ENCODE measurements at regions not wholly inside any gene's neighbourhood (a gene's known extent, or its start where the extent isn't known, plus 50 kb on each side); places are given as distances from the start of the nearest gene placed in this dataset.

DNA sequence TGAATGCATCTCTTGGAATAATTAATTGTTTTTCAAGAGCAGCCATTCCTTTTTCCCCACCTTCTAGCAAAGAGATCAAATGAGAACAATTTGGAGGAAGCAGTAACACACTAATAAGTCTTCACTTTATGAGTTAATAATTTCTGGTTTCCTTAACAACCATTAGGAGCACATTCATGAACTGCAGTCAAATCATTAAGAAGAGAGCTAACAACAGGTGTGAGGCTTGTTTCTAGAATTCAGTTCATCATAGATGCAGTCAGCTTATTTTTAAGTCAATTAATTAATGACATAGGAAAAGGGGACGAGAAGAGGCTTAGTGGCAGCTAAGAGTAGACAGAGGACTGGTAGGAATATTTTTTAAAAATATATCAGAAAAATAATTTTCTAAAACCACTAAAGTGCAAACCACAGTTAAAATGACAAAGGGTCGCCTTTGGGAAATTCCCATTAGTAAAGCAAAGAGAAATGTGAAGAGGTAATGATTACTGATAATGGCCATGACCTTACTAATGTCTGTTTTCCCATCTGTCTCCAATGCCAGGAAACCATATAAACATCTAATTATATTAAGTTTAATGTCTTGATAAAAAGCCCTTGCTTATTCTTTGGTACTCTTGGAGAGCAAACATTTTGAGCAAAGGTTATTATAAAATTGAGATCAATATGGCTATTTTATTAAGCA is 184.2 kb downstream of the KCNJ2 start:
- Histone ChIP-seq H3K9ac (ENCODE audit: low read length) (no peak overlapping the region), H3K4me3 (ENCODE audit: low read depth, low read length, poor library complexity, severe bottlenecking) (no peak overlapping the region), H3K9me2 (ENCODE audit: low read depth, low read length) (no peaks in the 10 kb centered on the region), H3K9me3 (ENCODE audit: low read length) (no peaks in the 10 kb centered on the region), H4K20me1 (ENCODE audit: insufficient read depth, low read length) (no peaks in the 10 kb centered on the region), H3K79me2 (ENCODE audit: insufficient read depth, low read length) (no peaks in the 10 kb centered on the region), H2AFZ (ENCODE audit: low read length) (no peak overlapping the region), H3K4me1 (ENCODE audit: insufficient read depth, low read length, severe bottlenecking) (no peaks in the 10 kb centered on the region), H3K4me2 (ENCODE audit: low read length) (no peak overlapping the region), H3F3A (ENCODE audit: insufficient read depth, low read length) (no peaks in the 10 kb centered on the region), H3K27ac (ENCODE audit: low read depth, low read length, poor library complexity, severe bottlenecking) (no peak overlapping the region), H3K27me3 (ENCODE audit: insufficient read depth, low read length) (no peaks in the 10 kb centered on the region), H3K36me3 (ENCODE audit: insufficient read depth, low read length) (no peaks in the 10 kb centered on the region)
- TF ChIP-seq, protein P1, sequence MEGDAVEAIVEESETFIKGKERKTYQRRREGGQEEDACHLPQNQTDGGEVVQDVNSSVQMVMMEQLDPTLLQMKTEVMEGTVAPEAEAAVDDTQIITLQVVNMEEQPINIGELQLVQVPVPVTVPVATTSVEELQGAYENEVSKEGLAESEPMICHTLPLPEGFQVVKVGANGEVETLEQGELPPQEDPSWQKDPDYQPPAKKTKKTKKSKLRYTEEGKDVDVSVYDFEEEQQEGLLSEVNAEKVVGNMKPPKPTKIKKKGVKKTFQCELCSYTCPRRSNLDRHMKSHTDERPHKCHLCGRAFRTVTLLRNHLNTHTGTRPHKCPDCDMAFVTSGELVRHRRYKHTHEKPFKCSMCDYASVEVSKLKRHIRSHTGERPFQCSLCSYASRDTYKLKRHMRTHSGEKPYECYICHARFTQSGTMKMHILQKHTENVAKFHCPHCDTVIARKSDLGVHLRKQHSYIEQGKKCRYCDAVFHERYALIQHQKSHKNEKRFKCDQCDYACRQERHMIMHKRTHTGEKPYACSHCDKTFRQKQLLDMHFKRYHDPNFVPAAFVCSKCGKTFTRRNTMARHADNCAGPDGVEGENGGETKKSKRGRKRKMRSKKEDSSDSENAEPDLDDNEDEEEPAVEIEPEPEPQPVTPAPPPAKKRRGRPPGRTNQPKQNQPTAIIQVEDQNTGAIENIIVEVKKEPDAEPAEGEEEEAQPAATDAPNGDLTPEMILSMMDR (IDR thresholded peaks at IDR 0.05; ENCODE audit: low read length): no peak
- no peak for TF ChIP-seq EZH2 (IDR thresholded peaks at IDR 0.05; ENCODE audit: borderline replicate concordance, low read length)

DNA sequence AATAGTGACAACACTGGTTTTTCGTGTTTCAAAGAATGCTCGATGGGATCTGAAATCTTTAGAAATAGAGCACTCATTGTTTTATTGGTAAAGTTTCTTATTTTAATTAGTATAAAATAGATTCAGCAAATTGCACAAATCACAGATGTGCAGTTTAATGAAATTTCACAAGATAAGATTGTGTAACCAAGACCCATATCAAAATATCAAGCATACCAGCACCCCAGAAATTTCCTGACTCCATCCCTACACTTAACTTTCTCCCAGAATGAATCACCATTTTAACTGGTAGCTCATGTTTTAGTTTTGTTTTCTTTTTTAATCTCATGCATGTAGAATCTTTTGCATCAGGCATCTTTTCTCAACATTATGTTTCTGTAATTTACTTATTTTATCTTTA is 185.9 kb downstream of the KCNJ2 start:
- H3K27me3 ChIP-seq (ENCODE audit: insufficient read depth, low read length): no peaks in the 10 kb centered on the region
- H3K79me2 ChIP-seq (ENCODE audit: insufficient read depth, low read length): no peaks in the 10 kb centered on the region
- TF ChIP-seq, protein P1 (IDR thresholded peaks at IDR 0.05; ENCODE audit: low read length): no peak
- TF ChIP-seq EZH2 (IDR thresholded peaks at IDR 0.05; ENCODE audit: borderline replicate concordance, low read length): no peak
- no peaks in the 10 kb centered on the region for H3F3A ChIP-seq (ENCODE audit: insufficient read depth, low read length)
- H3K4me2 ChIP-seq (ENCODE audit: low read length): no peak overlapping the region
- no peaks in the 10 kb centered on the region for H4K20me1 ChIP-seq (ENCODE audit: insufficient read depth, low read length)
- no peak overlapping the region for H2AFZ ChIP-seq (ENCODE audit: low read length)
- no peak overlapping the region for H3K9ac ChIP-seq (ENCODE audit: low read length)
- H3K27ac ChIP-seq (ENCODE audit: low read depth, low read length, poor library complexity, severe bottlenecking): no peak overlapping the region
- no peaks in the 10 kb centered on the region for H3K9me3 ChIP-seq (ENCODE audit: low read length)
- no peaks in the 10 kb centered on the region for H3K9me2 ChIP-seq (ENCODE audit: low read depth, low read length)
- no peak overlapping the region for H3K4me3 ChIP-seq (ENCODE audit: low read depth, low read length, poor library complexity, severe bottlenecking)
- no peaks in the 10 kb centered on the region for H3K4me1 ChIP-seq (ENCODE audit: insufficient read depth, low read length, severe bottlenecking)
- no peaks in the 10 kb centered on the region for H3K36me3 ChIP-seq (ENCODE audit: insufficient read depth, low read length)

DNA sequence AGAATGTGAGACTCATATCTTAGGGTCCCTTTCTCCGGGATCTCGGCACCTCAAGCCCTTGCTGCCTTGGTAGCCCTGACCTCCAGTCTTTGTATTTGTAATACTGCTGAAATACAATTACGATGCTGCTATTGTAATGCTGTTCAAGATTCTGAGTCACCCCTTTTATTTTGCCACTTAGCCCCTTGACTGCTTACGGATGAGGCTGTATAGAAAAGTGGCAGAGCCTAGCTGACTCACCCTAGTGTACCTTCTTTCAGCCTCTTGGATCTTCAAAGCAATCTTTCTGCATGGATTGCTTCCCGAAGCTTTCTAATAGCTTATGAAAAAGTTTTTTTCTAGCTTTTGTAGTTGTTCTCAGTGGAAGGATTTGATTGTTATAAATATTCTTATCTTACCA is 187.9 kb downstream of the KCNJ2 start:
- H3K4me2 ChIP-seq (ENCODE audit: low read length): no peak overlapping the region
- TF ChIP-seq, protein P1 (IDR thresholded peaks at IDR 0.05; ENCODE audit: low read length): no peak
- TF ChIP-seq EZH2 (IDR thresholded peaks at IDR 0.05; ENCODE audit: borderline replicate concordance, low read length): no peak
- no peak overlapping the region for H2AFZ ChIP-seq (ENCODE audit: low read length)
- no peaks in the 10 kb centered on the region for H3K36me3 ChIP-seq (ENCODE audit: insufficient read depth, low read length)
- H3K4me1 ChIP-seq (ENCODE audit: insufficient read depth, low read length, severe bottlenecking): no peaks in the 10 kb centered on the region
- no peaks in the 10 kb centered on the region for H3K27me3 ChIP-seq (ENCODE audit: insufficient read depth, low read length)
- no peaks in the 10 kb centered on the region for H3F3A ChIP-seq (ENCODE audit: insufficient read depth, low read length)
- H3K79me2 ChIP-seq (ENCODE audit: insufficient read depth, low read length): no peaks in the 10 kb centered on the region
- no peak overlapping the region for H3K27ac ChIP-seq (ENCODE audit: low read depth, low read length, poor library complexity, severe bottlenecking)
- no peaks in the 10 kb centered on the region for H4K20me1 ChIP-seq (ENCODE audit: insufficient read depth, low read length)
- H3K4me3 ChIP-seq (ENCODE audit: low read depth, low read length, poor library complexity, severe bottlenecking): no peak overlapping the region
- H3K9me3 ChIP-seq (ENCODE audit: low read length): no peaks in the 10 kb centered on the region
- no peaks in the 10 kb centered on the region for H3K9me2 ChIP-seq (ENCODE audit: low read depth, low read length)
- H3K9ac ChIP-seq (ENCODE audit: low read length): no peak overlapping the region

All from OCI-LY1 (cell line).